Fibroblast of pulmonary artery (primary cell): ENCODE measurements at regions not wholly inside any gene's neighbourhood (a gene's known extent, or its start where the extent isn't known, plus 50 kb on each side); places are given as distances from the start of the nearest gene placed in this dataset.

ENCODE experiments used
- DNase-seq: peaks from one replicate; pipeline ENCODE4 v3.0.0-alpha.2; 2010; ENCODE audit warnings: low read depth
- H3K4me3 ChIP-seq: replicated peaks from 2 replicates; pipeline ENCODE4 v1.5.1; 2011; ENCODE audit warnings: low read depth, mild to moderate bottlenecking, control low read depth, low read length, moderate library complexity
- CTCF ChIP-seq: IDR thresholded peaks from 2 replicates; pipeline ENCODE4 v1.5.1; 2011; ENCODE audit warnings: mild to moderate bottlenecking, control low read depth, low read length, inconsistent platforms; ENCODE audit errors: missing control alignments

- no peak for DNase-seq
- TF ChIP-seq CTCF = no peak
- H3K4me3 ChIP-seq = no peak overlapping the region
Measured at GRCh38 chr11:91396236-91397133, 828.1 kb upstream of the FAT3 start.

DNA sequence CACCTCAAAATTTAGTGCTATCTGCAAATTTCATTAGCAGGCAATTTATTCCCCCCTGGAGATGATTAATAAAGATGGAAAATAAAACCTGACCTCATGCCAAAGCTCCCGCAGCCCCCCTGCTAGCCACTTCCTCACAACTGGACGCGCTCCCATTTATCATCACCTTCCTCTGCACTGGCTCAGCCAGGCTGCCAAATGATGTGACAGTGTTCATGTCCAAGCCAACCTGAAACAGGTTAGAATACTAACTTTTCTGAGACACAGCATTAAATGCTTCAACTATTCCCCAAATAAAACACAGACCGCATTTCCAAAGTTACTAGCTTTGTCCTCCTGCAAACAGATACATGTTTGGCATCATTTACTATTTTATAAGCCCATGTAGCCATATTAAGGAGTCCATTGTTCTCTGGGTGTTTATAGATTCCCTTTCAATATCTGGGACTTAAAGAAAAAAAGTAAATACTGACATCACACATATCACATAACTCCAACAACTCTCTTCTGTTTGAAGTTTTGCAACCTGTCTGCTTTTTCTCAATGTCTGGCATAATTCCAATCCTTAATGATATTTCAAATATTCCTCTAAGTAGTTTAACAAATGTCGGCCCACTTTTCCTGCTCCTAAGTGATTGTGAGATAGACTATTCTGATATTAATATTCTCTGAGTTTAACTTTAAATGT lies 829.7 kb upstream of the FAT3 start:
- no peak overlapping the region for H3K4me3 ChIP-seq
- no peak for DNase-seq
- TF ChIP-seq CTCF = no peak

DNA sequence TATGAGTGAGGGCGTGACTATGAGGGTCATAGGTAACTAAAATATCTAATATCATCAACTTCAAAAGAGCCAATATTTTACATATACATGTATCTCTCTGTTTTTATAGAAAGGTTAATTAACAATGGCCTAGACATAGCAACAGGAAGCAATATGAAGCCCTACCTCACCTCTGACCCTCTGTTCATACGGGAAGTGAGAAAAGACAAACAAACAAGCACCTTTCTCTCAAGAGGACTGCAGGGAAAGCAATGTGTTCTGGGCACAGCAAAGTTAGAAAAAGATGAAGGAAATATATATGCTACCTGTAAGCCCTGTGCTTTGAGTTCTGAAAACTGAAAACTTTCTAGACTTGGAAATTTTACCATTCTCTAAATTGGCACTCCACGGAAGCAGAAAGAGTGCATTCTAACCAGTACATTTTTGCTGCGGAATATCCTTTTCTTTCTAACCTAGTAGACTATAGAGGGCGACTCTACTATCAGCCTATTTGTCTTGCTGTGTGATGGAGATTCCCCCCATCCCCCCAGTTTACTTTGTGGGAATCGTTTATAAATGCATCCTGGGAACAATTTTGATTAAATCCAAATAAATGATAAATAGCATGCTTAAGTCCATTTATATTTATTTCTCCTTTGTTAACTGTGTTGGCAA lies 830.4 kb upstream of the FAT3 start:
- TF ChIP-seq CTCF = no peak
- no peak overlapping the region for H3K4me3 ChIP-seq
- no peak for DNase-seq

DNA sequence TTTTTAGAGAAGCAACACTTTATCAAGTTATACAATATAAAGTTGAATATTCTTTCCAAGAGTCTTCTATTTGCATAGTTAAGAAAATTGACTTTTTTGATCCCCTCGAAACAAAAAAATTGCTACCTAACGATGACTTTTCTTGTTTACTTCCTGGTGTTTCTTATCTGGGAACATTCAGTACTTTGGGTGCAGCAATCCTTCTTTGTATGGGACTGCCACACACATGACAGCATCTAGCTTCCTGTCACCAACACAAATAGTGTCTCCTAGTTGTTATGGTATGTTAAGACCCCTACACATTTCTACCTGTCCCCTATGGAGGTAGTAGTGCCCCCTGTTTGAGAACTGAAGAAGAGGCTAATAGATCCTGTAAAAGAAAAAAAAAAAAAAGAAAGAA lies 841.7 kb upstream of the FAT3 start:
- no peak for DNase-seq

DNA sequence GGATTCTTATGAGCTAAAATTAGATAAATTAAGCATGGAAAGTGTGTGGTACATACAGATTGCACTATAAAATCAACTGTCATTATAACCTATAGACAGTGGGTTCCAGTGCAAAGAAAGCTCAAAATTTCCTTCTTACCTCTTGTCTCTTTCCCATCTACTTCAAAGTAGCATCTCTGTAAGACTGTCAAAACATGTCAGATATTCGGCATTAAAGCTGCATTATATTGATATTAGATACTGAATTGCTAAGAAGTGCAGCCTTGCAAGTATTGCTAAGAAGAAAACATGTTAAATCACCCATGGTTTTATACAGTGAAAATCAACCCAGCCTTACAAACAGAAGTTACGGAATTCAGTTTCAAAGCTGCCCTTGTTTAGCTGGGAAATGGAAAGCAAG lies 849.8 kb upstream of the FAT3 start:
- no peak overlapping the region for H3K4me3 ChIP-seq
- TF ChIP-seq CTCF = no peak
- DNase-seq = no peak

More for the DNA sequence above, 841.7 kb upstream of the FAT3 start:
- no peak overlapping the region for H3K4me3 ChIP-seq
- TF ChIP-seq CTCF = no peak

DNA sequence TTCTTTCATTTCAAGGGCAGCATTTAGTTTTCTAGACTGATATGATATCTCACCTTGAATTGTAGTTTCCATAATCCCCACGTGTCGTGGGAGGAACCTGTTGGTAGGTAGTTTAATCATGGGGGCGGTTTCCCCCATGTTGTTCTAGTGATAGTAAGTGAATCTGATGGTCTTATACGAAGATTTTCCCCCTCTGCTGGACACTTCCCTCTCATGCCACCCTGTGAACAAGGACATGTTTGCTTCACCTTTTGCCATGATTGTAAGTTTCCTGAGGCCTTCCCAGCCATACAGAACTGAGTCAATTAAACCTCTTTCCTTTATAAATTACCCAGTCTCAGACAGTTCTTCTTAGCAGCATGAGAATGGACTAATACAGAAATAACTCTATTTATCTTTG lies 851.1 kb upstream of the FAT3 start:
- TF ChIP-seq CTCF = no peak
- no peak overlapping the region for H3K4me3 ChIP-seq
- no peak for DNase-seq
